ENCODE measurements at regions not wholly inside any gene's neighbourhood (a gene's known extent, or its start where the extent isn't known, plus 50 kb on each side); places are given as distances from the start of the nearest gene placed in this dataset.
"Not testable (repeated sequence)": the region's sequence is repeated elsewhere in the genome, so short reads cannot be mapped to it uniquely, and the experiment has no call there.

GRCh38 chrX:89707363-89707927 is 214.3 kb upstream of the TGIF2LX start:
- no CpG with 5 or more reads among the region's 1 CpG for WGBS (ENCODE audit: low lambda C conversion rate)
- ATAC-seq; H3K79me2 ChIP-seq (ENCODE audit: insufficient read depth, low read length); CTCF ChIA-PET (ENCODE audit: low intra/inter-chr PET ratio, low total read pairs); POLR2A ChIA-PET; in situ Hi-C loops (cut with HindIII; ENCODE audit: extremely low pct_ligation_motif_present, low pct_unique_long_range_greater_than_20kb); intact Hi-C loops (cut with micrococcal nuclease; ENCODE audit: unreplicated experiment); H4K20me1 ChIP-seq (ENCODE audit: insufficient read depth, low read length); H3K4me3 ChIP-seq (replicated peaks in 1 of 3; ENCODE audit: insufficient read depth in 1 of 3, low read depth in 2 of 3, low read length in 3 of 3); FAIRE-seq; H3K4me2 ChIP-seq (ENCODE audit: low read depth, low read length); DNase-seq (ENCODE audit: low spot score); H3K9me3 ChIP-seq (ENCODE audit: low read length); H3K9ac ChIP-seq (ENCODE audit: insufficient read depth, low read depth, low read length); H3K27me3 ChIP-seq (ENCODE audit: control insufficient read depth in 1 of 2, insufficient read depth in 2 of 2, low read length in 2 of 2); H2AFZ ChIP-seq (ENCODE audit: low read length); H3K36me3 ChIP-seq (replicated peaks in 1 of 2; ENCODE audit: control insufficient read depth in 1 of 2, insufficient read depth in 2 of 2, low read length in 2 of 2); H3K27ac ChIP-seq (ENCODE audit: extremely low read length, insufficient read depth, low read length); H3K4me1 ChIP-seq (ENCODE audit: insufficient read depth, low read length); BruUV-seq (replicated peaks): not testable (repeated sequence)

GRCh38 chrX:89734367-89734766 is 187.3 kb upstream of the TGIF2LX start:
- H3K27me3 ChIP-seq (ENCODE audit: control insufficient read depth in 1 of 2, insufficient read depth in 2 of 2, low read length in 2 of 2); CTCF ChIA-PET (ENCODE audit: low intra/inter-chr PET ratio, low total read pairs); BruUV-seq (replicated peaks); H3K4me1 ChIP-seq (ENCODE audit: insufficient read depth, low read length); H3K27ac ChIP-seq (ENCODE audit: extremely low read length, insufficient read depth, low read length); H3K79me2 ChIP-seq (ENCODE audit: insufficient read depth, low read length); intact Hi-C loops (cut with micrococcal nuclease; ENCODE audit: unreplicated experiment); H3K4me2 ChIP-seq (ENCODE audit: low read depth, low read length); H3K4me3 ChIP-seq (replicated peaks in 1 of 3; ENCODE audit: insufficient read depth in 1 of 3, low read depth in 2 of 3, low read length in 3 of 3); ATAC-seq; FAIRE-seq; H2AFZ ChIP-seq (ENCODE audit: low read length); H3K36me3 ChIP-seq (replicated peaks in 1 of 2; ENCODE audit: control insufficient read depth in 1 of 2, insufficient read depth in 2 of 2, low read length in 2 of 2); H3K9ac ChIP-seq (ENCODE audit: insufficient read depth, low read depth, low read length); H3K9me3 ChIP-seq (ENCODE audit: low read length); DNase-seq (ENCODE audit: low spot score); in situ Hi-C loops (cut with HindIII; ENCODE audit: extremely low pct_ligation_motif_present, low pct_unique_long_range_greater_than_20kb); POLR2A ChIA-PET; H4K20me1 ChIP-seq (ENCODE audit: insufficient read depth, low read length): not testable (repeated sequence)
- WGBS (ENCODE audit: low lambda C conversion rate): 65% methylated on average over 9 of the region's 11 CpGs

GRCh38 chrX:89756466-89756865 is 165.2 kb upstream of the TGIF2LX start:
- H3K9me3 ChIP-seq (ENCODE audit: low read length); H3K4me2 ChIP-seq (ENCODE audit: low read depth, low read length); H4K20me1 ChIP-seq (ENCODE audit: insufficient read depth, low read length); POLR2A ChIA-PET; H3K36me3 ChIP-seq (replicated peaks in 1 of 2; ENCODE audit: control insufficient read depth in 1 of 2, insufficient read depth in 2 of 2, low read length in 2 of 2); ATAC-seq; H3K79me2 ChIP-seq (ENCODE audit: insufficient read depth, low read length); CTCF ChIA-PET (ENCODE audit: low intra/inter-chr PET ratio, low total read pairs); H3K27me3 ChIP-seq (ENCODE audit: control insufficient read depth in 1 of 2, insufficient read depth in 2 of 2, low read length in 2 of 2); H3K4me3 ChIP-seq (replicated peaks in 1 of 3; ENCODE audit: insufficient read depth in 1 of 3, low read depth in 2 of 3, low read length in 3 of 3); H3K9ac ChIP-seq (ENCODE audit: insufficient read depth, low read depth, low read length); intact Hi-C loops (cut with micrococcal nuclease; ENCODE audit: unreplicated experiment); DNase-seq (ENCODE audit: low spot score); H3K4me1 ChIP-seq (ENCODE audit: insufficient read depth, low read length); in situ Hi-C loops (cut with HindIII; ENCODE audit: extremely low pct_ligation_motif_present, low pct_unique_long_range_greater_than_20kb); BruUV-seq (replicated peaks); FAIRE-seq; H2AFZ ChIP-seq (ENCODE audit: low read length); H3K27ac ChIP-seq (ENCODE audit: extremely low read length, insufficient read depth, low read length): not testable (repeated sequence)
- 3% methylated on average over 4 of the region's 4 CpGs for WGBS (ENCODE audit: low lambda C conversion rate)
